Sigmoid colon (tissue), 6 donors: ENCODE measurements at regions not wholly inside any gene's neighbourhood (a gene's known extent, or its start where the extent isn't known, plus 50 kb on each side); places are given as distances from the start of the nearest gene placed in this dataset.

Experiments used
- DNase-seq: peaks from one replicate; pipeline ENCODE4 v3.0.0-alpha.2; 2019
- H3K27ac ChIP-seq, 4 donors: fragments of 200-600 bp; sonication (generic); one replicate each; pipeline ENCODE4 v1.5.1; 2016 to 2019; ENCODE audit warnings: mild to moderate bottlenecking in 1 of 4
- H3K27me3 ChIP-seq, 3 donors: fragments of 200-600 bp; sonication (generic); one replicate each; pipeline ENCODE4 v1.5.1; 2019; ENCODE audit warnings: mild to moderate bottlenecking in 1 of 3
- H3K36me3 ChIP-seq, 4 donors: fragments of 200-600 bp; sonication (generic); one replicate each; pipeline ENCODE4 v1.5.1; 2016 to 2019
- H3K4me1 ChIP-seq, 4 donors: fragments of 200-600 bp; sonication (generic); one replicate each; pipeline ENCODE4 v1.5.1; 2017 to 2019
- H3K4me3 ChIP-seq, 4 donors: fragments of 200-600 bp; sonication (generic); one replicate each; pipeline ENCODE4 v1.5.1; 2017 to 2019; ENCODE audit warnings: mild to moderate bottlenecking in 2 of 4, moderate library complexity in 1 of 4
- H3K9me3 ChIP-seq, 4 donors: fragments of 200-600 bp in 3 of 4; sonication (generic) in 3 of 4; one replicate each; pipeline versions ENCODE4 v1.5.1 to v1.6.1; 2013 to 2019
- EP300 ChIP-seq, 4 donors: sonication (generic); formaldehyde crosslinking; IDR thresholded peaks; one replicate each; pipeline ENCODE4 v1.6.1; 2017; ENCODE audit warnings: antibody characterized with exemption in 4 of 4
- POLR2A ChIP-seq, 2 donors: fragments of 450-650 bp; IDR thresholded peaks; one replicate each; pipeline ENCODE4 v1.6.1; 2016; ENCODE audit warnings: antibody characterized with exemption in 2 of 2, mild to moderate bottlenecking in 2 of 2, moderate library complexity in 2 of 2
- POLR2AphosphoS5 ChIP-seq, 4 donors: sonication (generic); formaldehyde crosslinking; IDR thresholded peaks; one replicate each; pipeline ENCODE4 v1.6.1; 2017; ENCODE audit warnings: antibody characterized with exemption in 4 of 4
- WGBS, 2 donors: extraction: QIAGEN DNeasy Blood & Tissue Kit; methylation state at CpG; one replicate each; pipeline ENCODE4 v1.1.7; 2013; 5-methylcytosine and 5-hydroxymethylcytosine counted together
- intact Hi-C: fragments of 100-400 bp; cut with DNase I; formaldehyde crosslinking; loops from one replicate; pipeline ENCODE4 v1.15.1; 2023
- TF ChIP-seq, protein P1 (sequence below), 4 experiments: fragments of 450-650 bp in 3 of 4; fragments of 200-600 bp in 1 of 4; IDR thresholded peaks; one replicate each; pipeline ENCODE4 v1.5.1; 2016 to 2019; ENCODE audit warnings: antibody characterized with exemption in 4 of 4, mild to moderate bottlenecking in 3 of 4, moderate library complexity in 2 of 4
- donor health status: healthy with polysubstance abuse.
- donor health status: healthy.

DNA sequence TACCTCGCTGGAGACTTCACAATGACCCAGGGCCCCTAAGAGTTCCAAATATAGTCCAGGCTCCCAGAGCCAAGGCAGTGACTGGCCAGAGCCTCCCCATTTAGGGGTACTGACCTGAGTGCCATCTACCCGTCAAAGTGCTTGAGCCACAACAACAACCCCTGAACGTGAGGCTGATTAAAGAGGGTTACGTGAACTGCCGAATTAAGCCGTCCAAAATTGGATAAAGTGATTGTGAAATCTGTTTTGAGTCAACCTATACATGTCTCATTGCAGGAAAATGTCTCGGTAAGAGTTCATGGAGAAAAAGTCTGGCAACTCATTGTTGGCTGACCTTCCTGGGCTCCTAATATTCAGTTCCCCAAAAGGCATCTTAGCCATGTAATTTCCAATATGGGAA lies 116.3 kb downstream of the TTC32 start:
- 91 to 92% methylated on average over 7 of the region's 7 CpGs for WGBS, 2 donors
- Histone ChIP-seq H3K27ac (no peak overlapping the region), H3K27me3 (no peaks in the 10 kb centered on the region), H3K4me1 (peaks cover 0 to 13% (median 3%) of the 10 kb centered on the region in 4 donors), H3K9me3 (no peaks in the 10 kb centered on the region), H3K4me3 (no peak overlapping the region), H3K36me3 (no peaks in the 10 kb centered on the region)
- no peak for DNase-seq
- TF ChIP-seq POLR2AphosphoS5 (IDR thresholded peaks at IDR 0.05) (no peak), POLR2A (IDR thresholded peaks at IDR 0.05) (no peak), EP300 (IDR thresholded peaks at IDR 0.05) (no peak)
- TF ChIP-seq, protein P1, sequence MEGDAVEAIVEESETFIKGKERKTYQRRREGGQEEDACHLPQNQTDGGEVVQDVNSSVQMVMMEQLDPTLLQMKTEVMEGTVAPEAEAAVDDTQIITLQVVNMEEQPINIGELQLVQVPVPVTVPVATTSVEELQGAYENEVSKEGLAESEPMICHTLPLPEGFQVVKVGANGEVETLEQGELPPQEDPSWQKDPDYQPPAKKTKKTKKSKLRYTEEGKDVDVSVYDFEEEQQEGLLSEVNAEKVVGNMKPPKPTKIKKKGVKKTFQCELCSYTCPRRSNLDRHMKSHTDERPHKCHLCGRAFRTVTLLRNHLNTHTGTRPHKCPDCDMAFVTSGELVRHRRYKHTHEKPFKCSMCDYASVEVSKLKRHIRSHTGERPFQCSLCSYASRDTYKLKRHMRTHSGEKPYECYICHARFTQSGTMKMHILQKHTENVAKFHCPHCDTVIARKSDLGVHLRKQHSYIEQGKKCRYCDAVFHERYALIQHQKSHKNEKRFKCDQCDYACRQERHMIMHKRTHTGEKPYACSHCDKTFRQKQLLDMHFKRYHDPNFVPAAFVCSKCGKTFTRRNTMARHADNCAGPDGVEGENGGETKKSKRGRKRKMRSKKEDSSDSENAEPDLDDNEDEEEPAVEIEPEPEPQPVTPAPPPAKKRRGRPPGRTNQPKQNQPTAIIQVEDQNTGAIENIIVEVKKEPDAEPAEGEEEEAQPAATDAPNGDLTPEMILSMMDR (IDR thresholded peaks at IDR 0.05): no peak
- intact Hi-C loops: no loop called here

DNA sequence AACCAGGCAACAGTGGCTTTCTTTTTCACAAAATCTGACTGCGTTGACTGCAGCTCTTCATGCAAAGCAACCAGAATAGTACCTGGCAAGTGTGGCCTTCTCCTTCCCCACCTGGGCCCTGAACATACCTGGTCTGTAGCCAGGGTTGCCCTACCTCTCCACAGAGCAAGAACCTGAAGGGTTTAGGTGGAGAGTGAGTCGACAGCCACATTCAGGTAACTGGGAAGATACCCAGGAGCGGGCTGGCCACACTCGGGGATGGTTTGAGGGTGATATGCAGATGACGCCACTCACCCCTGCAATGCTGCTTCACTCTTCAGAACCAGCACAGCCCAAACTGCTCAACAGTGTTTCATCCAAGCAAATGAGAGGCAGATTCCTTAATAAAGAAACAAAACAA lies 117.3 kb downstream of the TTC32 start:
- Histone ChIP-seq H3K9me3 (no peaks in the 10 kb centered on the region), H3K4me1 (peaks cover 0 to 13% (median 3%) of the 10 kb centered on the region in 4 donors), H3K27ac (no peak overlapping the region), H3K27me3 (no peaks in the 10 kb centered on the region), H3K4me3 (no peak overlapping the region), H3K36me3 (no peaks in the 10 kb centered on the region)
- WGBS, 2 donors: 92 to 94% methylated on average over 5 of the region's 5 CpGs
- intact Hi-C loops: no loop called here
- TF ChIP-seq EP300 (IDR thresholded peaks at IDR 0.05) (no peak), POLR2A (IDR thresholded peaks at IDR 0.05) (no peak)
- TF ChIP-seq, protein P1 (IDR thresholded peaks at IDR 0.05): no peak
- DNase-seq: no peak

DNA sequence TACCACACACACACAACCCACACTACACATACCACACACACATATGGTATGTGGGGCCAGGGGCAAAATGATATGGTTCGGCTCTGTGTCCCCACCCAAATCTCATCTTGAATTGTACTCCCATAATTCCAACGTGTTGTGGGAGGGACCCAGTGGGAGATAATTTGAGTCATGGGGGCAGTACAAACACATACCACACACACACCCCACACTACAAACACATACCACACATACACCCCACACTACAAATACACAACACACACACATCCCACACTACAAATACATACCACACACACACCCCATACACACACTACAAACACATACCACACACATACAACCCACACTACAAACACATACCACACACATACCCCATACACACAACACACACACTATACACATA lies 117.8 kb downstream of the TTC32 start:
- no peaks in the 10 kb centered on the region for H3K9me3 ChIP-seq
- H3K4me3 ChIP-seq: no peak overlapping the region
- WGBS, 2 donors: 63 to 86% methylated on average over 2 of the region's 2 CpGs
- TF ChIP-seq, protein P1 (IDR thresholded peaks at IDR 0.05): no peak
- TF ChIP-seq EP300 (IDR thresholded peaks at IDR 0.05) (no peak), POLR2A (IDR thresholded peaks at IDR 0.05) (no peak), POLR2AphosphoS5 (IDR thresholded peaks at IDR 0.05) (no peak)
- H3K4me1 ChIP-seq: peaks cover 0 to 13% (median 3%) of the 10 kb centered on the region in 4 donors
- H3K27me3 ChIP-seq: no peaks in the 10 kb centered on the region
- no peak for DNase-seq
- intact Hi-C loops: no loop called here
- H3K27ac ChIP-seq: no peak overlapping the region
- H3K36me3 ChIP-seq: no peaks in the 10 kb centered on the region

DNA sequence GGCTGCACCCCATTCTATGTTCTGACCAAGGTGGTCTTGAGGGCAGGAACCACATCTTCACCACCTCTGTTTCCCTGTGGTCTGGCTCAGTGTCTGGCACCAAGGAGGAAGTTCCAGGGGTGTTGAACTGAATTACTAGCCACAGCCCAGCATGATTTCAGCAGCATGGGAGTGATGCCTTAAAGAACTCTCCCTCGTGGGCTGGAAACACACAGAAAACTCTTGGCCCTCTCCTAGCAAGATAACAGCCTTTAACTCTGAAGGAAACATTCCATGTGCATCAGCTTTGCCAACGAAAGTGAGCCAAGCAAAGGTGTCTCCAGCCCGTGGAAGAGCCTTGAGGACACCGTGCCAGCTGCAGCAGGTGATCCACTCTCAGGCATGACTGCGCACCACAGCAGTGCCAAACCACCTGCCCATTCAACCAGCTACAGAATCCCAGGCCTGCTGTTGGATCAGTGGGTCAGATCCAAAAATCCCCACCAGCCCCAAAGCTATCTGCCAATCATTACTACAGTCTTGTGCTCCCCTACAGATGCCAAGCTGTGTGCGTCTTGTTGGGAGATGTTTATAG lies 124.8 kb downstream of the TTC32 start:
- no peak for DNase-seq
- intact Hi-C loops: no loop called here
- H3K9me3 ChIP-seq: no peaks in the 10 kb centered on the region
- WGBS, 2 donors: 64 to 80% methylated on average over 6 of the region's 6 CpGs
- TF ChIP-seq EP300 (IDR thresholded peaks at IDR 0.05) (no peak), POLR2AphosphoS5 (IDR thresholded peaks at IDR 0.05) (no peak), POLR2A (IDR thresholded peaks at IDR 0.05) (no peak)
- TF ChIP-seq, protein P1 (IDR thresholded peaks at IDR 0.05): no peak
- peaks cover 0 to 28% (median 2%) of the 10 kb centered on the region in 4 donors for H3K4me1 ChIP-seq
- H3K4me3 ChIP-seq: no peak overlapping the region
- no peaks in the 10 kb centered on the region for H3K36me3 ChIP-seq
- H3K27me3 ChIP-seq: no peaks in the 10 kb centered on the region
- H3K27ac ChIP-seq: no peak overlapping the region

DNA sequence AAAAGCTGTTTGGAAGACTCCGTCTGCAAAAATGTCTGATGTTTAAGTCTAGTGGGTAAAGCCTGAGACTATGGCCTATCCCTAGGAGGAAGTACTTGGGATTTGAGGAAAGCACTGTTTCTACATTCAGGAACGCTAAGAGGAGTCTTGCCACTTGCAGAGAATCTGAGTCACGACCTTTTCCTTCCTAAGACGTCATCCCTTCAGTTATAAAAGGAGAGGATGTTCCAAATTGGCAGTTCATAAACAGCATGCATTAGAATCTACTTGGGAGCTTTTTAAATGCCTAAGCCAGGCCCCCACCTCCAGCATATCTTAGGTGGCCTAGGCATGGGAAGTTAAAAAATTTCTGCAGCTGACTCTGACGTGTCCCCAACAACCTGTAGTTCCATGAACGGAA lies 125.9 kb downstream of the TTC32 start:
- H3K4me3 ChIP-seq: no peak overlapping the region
- intact Hi-C loops: no loop called here
- WGBS, 2 donors: 80 to 82% methylated on average over 6 of the region's 6 CpGs
- no peaks in the 10 kb centered on the region for H3K27me3 ChIP-seq
- H3K36me3 ChIP-seq: no peaks in the 10 kb centered on the region
- no peak for DNase-seq
- TF ChIP-seq EP300 (IDR thresholded peaks at IDR 0.05) (no peak), POLR2AphosphoS5 (IDR thresholded peaks at IDR 0.05) (no peak), POLR2A (IDR thresholded peaks at IDR 0.05) (no peak)
- TF ChIP-seq, protein P1 (IDR thresholded peaks at IDR 0.05): no peak
- no peak overlapping the region for H3K27ac ChIP-seq
- H3K9me3 ChIP-seq: no peaks in the 10 kb centered on the region
- H3K4me1 ChIP-seq: peaks cover 0 to 28% (median 2%) of the 10 kb centered on the region in 4 donors
